GM12892 (cell line): ENCODE measurements at regions not wholly inside any gene's neighbourhood (a gene's known extent, or its start where the extent isn't known, plus 50 kb on each side); places are given as distances from the start of the nearest gene placed in this dataset.

Experiments used
- DNase-seq: peaks from one replicate; pipeline ENCODE4 v3.0.0; 2011; ENCODE audit not compliant: insufficient read length
- FAIRE-seq: peaks from 2 replicates; lab custom pipeline; 2011; peaks lifted over from hg19 to GRCh38; lab: Jason Lieb, UNC
- POLR2A ChIP-seq: IDR thresholded peaks from 2 replicates; pipeline ENCODE4 v1.6.1; 2011; ENCODE audit warnings: low read depth, low read length, control low read depth
- POLR2AphosphoS5 ChIP-seq: IDR thresholded peaks from 2 replicates; pipeline ENCODE4 v1.6.1; 2011; ENCODE audit warnings: low read depth, low read length, control low read depth
- TAF1 ChIP-seq: IDR thresholded peaks from 2 replicates; pipeline ENCODE4 v1.6.1; 2011; ENCODE audit warnings: low read depth, mild to moderate bottlenecking, control low read depth, low read length, borderline replicate concordance

GRCh38 chr12:41709463-41710285 is 435.0 kb downstream of the GXYLT1 start:
- no peak for DNase-seq
- no peak for TF ChIP-seq POLR2AphosphoS5
- TF ChIP-seq TAF1: no peak
- no peak for FAIRE-seq

DNA sequence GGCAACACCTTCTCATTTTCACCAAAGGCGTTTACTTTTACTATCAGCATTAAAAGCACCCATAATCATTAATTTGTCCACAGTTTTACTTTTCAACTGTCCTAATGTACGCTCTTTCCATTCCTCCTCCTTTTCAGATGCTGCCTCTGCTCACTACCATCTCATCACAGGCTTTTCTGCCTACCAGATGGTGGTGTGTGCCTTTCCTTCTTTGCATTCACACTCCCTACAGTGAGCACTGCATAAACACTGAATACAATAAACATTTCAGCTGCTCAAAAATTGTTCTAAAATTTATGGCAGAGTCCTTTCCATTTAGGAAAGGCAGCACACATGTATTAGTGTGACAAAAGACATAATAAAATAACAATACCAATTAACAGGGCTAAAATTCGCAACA is 435.7 kb downstream of the GXYLT1 start:
- DNase-seq: no peak
- TF ChIP-seq POLR2A: no peak
- FAIRE-seq: no peak

DNA sequence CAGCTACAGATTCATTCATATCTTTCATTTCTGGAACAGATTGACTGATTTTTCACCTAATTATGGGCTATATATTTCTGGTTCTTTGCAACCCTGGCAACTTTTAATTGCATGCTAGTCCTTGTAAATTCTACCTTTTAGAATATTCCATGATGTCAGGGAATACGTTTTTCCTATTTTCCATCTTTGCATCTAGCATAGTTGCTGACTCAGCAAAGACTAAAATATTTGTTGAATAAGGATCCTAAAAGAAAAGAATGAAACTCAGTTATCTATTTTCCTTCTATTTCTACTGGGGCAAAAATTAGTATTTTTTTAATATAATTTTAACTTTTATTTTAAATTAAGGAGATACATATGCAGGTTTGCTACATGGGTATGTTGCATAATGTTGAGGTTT is 438.3 kb downstream of the GXYLT1 start:
- DNase-seq (no peak), FAIRE-seq (no peak)
- TF ChIP-seq TAF1 (no peak), POLR2AphosphoS5 (no peak), POLR2A (no peak)

- TF ChIP-seq POLR2AphosphoS5 (no peak), TAF1 (no peak), POLR2A (no peak)
- FAIRE-seq (no peak), DNase-seq (no peak)
These were observed 442.6 kb downstream of the GXYLT1 start for GRCh38 chr12:41701943-41702601.

DNA sequence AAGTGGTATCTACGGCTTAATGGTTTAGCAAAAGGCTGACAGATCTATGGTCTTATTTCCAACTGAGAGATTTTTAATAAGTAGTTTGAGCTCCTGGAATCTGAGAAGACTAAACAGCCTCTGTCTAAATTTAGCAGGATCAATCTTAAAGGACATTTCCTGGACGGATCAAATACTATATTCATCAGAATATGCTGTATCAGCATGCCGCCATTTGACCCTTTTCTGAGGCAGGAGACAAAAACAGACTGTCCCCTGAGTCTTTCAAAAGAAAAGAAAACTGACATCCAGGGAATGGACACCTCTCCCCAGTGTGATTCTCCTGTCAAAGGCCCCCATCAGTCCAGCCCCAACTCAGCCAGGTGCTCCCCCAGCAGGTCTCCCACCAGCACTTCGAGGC is 443.7 kb downstream of the GXYLT1 start:
- no peak for FAIRE-seq

GRCh38 chr12:41699658-41700057 is 445.0 kb downstream of the GXYLT1 start:
- no peak for FAIRE-seq
- DNase-seq: no peak
- TF ChIP-seq POLR2AphosphoS5 (no peak), POLR2A (no peak), TAF1 (no peak)

More for the DNA sequence above, 443.7 kb downstream of the GXYLT1 start:
- DNase-seq: no peak
- no peak for TF ChIP-seq TAF1
- no peak for TF ChIP-seq POLR2A
- no peak for TF ChIP-seq POLR2AphosphoS5

GRCh38 chr12:41697161-41697560 is 447.5 kb downstream of the GXYLT1 start:
- FAIRE-seq: no peak
- TF ChIP-seq POLR2AphosphoS5 (no peak), POLR2A (no peak), TAF1 (no peak)

GRCh38 chr12:41684997-41685396 is 459.7 kb downstream of the GXYLT1 start:
- DNase-seq (no peak), FAIRE-seq (no peak)
- no peak for TF ChIP-seq TAF1
- no peak for TF ChIP-seq POLR2A
- no peak for TF ChIP-seq POLR2AphosphoS5

More at GRCh38 chr12:41697161-41697560, 447.5 kb downstream of the GXYLT1 start:
- DNase-seq: no peak

- TF ChIP-seq TAF1 (no peak), POLR2AphosphoS5 (no peak), POLR2A (no peak)
- FAIRE-seq: no peak
- no peak for DNase-seq
These were observed 461.0 kb downstream of the GXYLT1 start for GRCh38 chr12:41683513-41684240.

DNA sequence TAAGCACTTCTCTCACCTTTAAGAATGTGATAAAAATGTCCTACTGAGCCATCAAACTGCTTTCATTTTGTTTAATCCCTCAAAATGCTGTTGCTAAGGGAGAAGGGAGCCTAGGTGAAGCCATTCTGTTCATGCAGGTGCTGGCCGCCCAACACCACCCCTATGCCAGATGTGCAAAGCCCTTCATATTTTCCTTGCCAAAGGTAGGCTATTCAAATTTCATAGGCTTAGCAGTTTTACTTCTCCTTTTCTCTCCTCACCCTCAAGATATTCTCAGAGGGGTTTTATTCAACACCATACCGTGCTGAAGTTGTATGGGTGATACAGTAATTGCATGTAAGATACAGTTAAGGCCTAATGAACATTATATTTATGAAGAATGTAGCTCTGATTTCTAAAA is 461.7 kb downstream of the GXYLT1 start:
- DNase-seq: no peak
- no peak for FAIRE-seq
- no peak for TF ChIP-seq TAF1
- TF ChIP-seq POLR2AphosphoS5: no peak
- TF ChIP-seq POLR2A: no peak

DNA sequence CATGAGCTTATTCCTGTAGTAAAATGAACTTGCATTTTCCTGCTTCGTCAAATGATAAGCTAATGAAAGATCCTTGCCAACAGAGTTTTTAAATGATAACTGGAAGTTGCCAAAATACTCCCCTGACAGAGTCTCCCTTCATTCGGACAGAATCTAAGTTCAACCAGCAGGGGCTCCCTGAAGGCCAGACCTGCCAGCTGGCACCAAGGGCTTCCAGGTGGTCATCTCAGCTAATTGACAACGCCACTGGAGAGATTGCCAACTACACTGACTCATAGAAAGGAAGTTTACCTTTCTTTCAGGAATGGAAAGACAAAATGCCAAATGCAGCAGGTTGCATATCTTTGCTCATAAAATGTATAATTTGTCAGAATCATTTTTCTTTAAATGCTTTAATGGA is 462.8 kb downstream of the GXYLT1 start:
- FAIRE-seq (no peak), DNase-seq (no peak)
- TF ChIP-seq POLR2A: no peak
- TF ChIP-seq TAF1: no peak
- TF ChIP-seq POLR2AphosphoS5: no peak

DNA sequence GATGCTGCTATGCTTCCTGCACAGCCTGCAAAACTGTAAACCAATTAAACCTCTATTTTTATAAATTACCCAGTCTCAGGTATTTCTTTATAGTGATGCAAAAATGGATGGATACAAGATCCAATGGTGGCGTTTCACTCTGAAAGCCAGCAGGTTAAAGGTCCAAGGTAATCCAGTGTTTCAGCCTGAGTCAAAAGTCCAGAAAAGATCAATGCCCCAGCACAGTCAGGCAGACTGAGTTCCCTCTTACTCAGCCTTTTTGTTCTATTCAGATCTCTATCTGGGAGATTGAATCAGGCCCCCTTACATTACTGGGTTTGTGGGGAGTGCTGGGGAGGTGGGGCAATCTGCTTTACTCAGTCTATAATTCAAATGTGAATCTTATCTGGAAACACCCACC is 464.5 kb downstream of the GXYLT1 start:
- FAIRE-seq (no peak), DNase-seq (no peak)

More for the DNA sequence above, 464.5 kb downstream of the GXYLT1 start:
- TF ChIP-seq TAF1 (no peak), POLR2AphosphoS5 (no peak), POLR2A (no peak)
